ENCODE measurements at regions not wholly inside any gene's neighbourhood (a gene's known extent, or its start where the extent isn't known, plus 50 kb on each side); places are given as distances from the start of the nearest gene placed in this dataset.
A peak's percentile ranks its signal among the peaks of the same experiment; 100 is the strongest.

DNA sequence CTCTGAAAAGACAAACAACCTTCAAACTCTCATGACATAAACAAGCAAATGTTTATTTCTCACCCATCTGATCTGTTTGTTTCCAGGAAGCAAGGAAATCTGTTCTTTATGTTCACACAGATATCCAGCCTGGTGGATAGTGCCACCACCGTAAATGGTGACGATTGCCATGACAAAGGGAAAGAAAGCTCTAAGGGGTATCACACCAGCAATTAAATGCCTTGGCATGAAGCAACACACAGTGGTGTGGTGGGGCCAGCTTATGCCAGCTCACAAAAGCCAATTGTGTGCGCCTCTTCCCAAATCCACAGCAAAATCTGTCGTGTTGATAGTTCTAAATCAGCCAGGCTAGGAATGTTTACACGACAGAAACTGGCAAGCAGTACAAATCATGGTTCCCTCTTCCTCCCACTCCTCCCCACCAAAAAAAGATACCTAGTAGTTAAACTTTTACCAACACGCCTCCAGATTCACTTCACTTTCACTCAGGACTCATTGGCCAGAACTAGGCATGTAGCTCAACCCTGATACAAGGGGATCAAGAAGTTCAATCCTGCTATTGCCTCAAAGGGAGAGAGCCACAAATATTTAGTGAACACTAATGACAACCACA, 189.2 kb upstream of the SLCO3A1 start:
- H3K4me1 ChIP-seq (ENCODE audit: insufficient read depth, low read length), result no peaks in the 10 kb centered on the region
- no peak overlapping the region for H3K4me3 ChIP-seq (ENCODE audit: low read depth in 1 of 2, low read length in 2 of 2)
- no peak overlapping the region for H3K9ac ChIP-seq (ENCODE audit: low read length)
- no peaks in the 10 kb centered on the region for H3K36me3 ChIP-seq (ENCODE audit: insufficient read depth, low read length)
- no peak overlapping the region for H3K27ac ChIP-seq (ENCODE audit: low read depth, low read length)
- no peaks in the 10 kb centered on the region for H3K9me3 ChIP-seq (ENCODE audit: low read length)
- no peaks in the 10 kb centered on the region for H3K27me3 ChIP-seq (ENCODE audit: control insufficient read depth in 1 of 2, insufficient read depth in 2 of 2, low read length in 2 of 2)

DNA sequence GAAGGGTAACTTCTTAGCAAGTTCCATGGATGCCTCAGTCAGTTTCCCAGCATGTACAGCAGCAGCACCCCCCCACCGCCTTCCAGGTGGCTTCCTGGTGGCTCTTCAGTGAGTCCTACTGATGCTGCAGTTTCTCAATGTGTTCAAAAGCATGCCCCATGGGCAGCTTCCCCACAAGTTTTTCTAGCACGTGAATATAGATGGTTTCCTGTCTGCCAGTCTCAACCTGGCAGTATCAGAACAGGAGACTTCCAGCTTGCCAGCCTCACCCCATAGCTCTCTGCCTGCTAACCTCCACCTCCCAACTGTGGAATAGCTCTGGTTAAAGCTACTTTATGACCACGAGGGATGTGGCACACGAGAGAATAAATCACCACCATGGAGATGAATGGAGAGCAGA, 188.3 kb upstream of the SLCO3A1 start:
- Histone ChIP-seq H3K4me3 (ENCODE audit: low read depth in 1 of 2, low read length in 2 of 2) (no peak overlapping the region), H3K9ac (ENCODE audit: low read length) (no peak overlapping the region), H3K4me1 (ENCODE audit: insufficient read depth, low read length) (no peaks in the 10 kb centered on the region), H3K27ac (ENCODE audit: low read depth, low read length) (no peak overlapping the region), H3K27me3 (ENCODE audit: control insufficient read depth in 1 of 2, insufficient read depth in 2 of 2, low read length in 2 of 2) (no peaks in the 10 kb centered on the region), H3K9me3 (ENCODE audit: low read length) (no peaks in the 10 kb centered on the region), H3K36me3 (ENCODE audit: insufficient read depth, low read length) (no peaks in the 10 kb centered on the region)

DNA sequence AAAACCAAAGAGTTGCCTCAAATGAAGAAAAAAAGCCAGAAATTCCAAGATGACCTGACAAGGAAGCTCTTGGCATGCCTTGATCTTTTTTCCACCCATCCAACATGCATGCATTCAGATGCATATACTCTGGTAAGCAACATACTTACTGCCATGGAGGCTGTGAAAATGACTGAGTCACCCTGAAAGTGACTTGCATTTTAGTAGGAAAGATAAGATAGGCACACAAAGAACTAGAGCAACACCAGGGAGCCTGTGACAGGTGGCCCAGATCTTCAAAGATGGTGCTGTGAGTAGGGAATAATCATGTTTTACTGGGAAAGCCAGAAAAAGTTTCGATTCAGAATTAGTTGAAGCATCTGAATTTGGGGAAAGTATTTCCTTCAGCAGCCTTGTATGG, 185.1 kb upstream of the SLCO3A1 start:
- Histone ChIP-seq H3K9me3 (ENCODE audit: low read length) (no peaks in the 10 kb centered on the region), H3K36me3 (ENCODE audit: insufficient read depth, low read length) (no peaks in the 10 kb centered on the region), H3K4me1 (ENCODE audit: insufficient read depth, low read length) (no peaks in the 10 kb centered on the region), H3K27ac (ENCODE audit: low read depth, low read length) (no peak overlapping the region), H3K4me3 (ENCODE audit: low read depth in 1 of 2, low read length in 2 of 2) (no peak overlapping the region), H3K9ac (ENCODE audit: low read length) (no peak overlapping the region), H3K27me3 (ENCODE audit: control insufficient read depth in 1 of 2, insufficient read depth in 2 of 2, low read length in 2 of 2) (no peaks in the 10 kb centered on the region)

DNA sequence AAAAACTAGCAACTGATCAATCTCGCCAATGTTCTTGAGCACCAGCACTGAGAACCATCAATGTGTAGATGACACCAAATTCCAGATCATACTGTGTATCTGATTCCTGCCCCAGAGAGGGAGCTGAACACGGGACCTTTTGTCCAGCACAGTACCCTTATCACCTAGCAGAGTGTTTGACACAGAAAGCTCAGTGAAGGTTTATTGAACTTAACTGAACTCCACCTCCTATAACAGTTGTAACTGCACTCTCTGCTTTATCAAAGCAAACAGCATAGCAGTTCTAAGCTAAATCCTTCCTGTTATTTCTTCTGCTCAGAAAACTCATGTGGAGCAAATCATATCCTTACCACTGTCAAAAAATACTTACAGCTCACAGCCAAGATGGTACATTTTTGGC, 183.4 kb upstream of the SLCO3A1 start:
- H3K9me3 ChIP-seq (ENCODE audit: low read length), result no peaks in the 10 kb centered on the region
- H3K27me3 ChIP-seq (ENCODE audit: control insufficient read depth in 1 of 2, insufficient read depth in 2 of 2, low read length in 2 of 2), result no peaks in the 10 kb centered on the region
- no peaks in the 10 kb centered on the region for H3K4me1 ChIP-seq (ENCODE audit: insufficient read depth, low read length)
- no peak overlapping the region for H3K27ac ChIP-seq (ENCODE audit: low read depth, low read length)
- H3K36me3 ChIP-seq (ENCODE audit: insufficient read depth, low read length), result no peaks in the 10 kb centered on the region
- H3K9ac ChIP-seq (ENCODE audit: low read length), result no peak overlapping the region
- no peak overlapping the region for H3K4me3 ChIP-seq (ENCODE audit: low read depth in 1 of 2, low read length in 2 of 2)

DNA sequence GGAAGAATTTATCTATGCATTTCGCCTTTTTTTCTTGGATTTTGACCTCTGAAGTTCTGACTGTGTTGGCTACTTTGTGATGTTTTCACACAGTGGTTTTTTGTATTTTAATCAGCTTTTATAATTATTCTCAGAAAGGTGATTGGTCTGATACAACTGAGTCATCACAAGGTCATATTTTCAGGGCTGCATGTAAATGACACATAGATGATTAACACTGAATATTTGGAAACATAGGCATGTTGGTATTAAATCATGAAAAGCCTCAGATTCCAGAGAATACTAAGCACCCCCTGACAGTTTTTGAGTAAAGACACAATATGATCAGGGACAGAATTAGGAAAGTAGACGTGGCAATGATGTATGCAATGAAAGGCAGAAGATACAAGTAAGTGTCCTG, 175.5 kb upstream of the SLCO3A1 start:
- H3K27ac ChIP-seq (ENCODE audit: low read depth, low read length), result no peak overlapping the region
- H3K36me3 ChIP-seq (ENCODE audit: insufficient read depth, low read length), result no peaks in the 10 kb centered on the region
- no peaks in the 10 kb centered on the region for H3K27me3 ChIP-seq (ENCODE audit: control insufficient read depth in 1 of 2, insufficient read depth in 2 of 2, low read length in 2 of 2)
- no peak overlapping the region for H3K9ac ChIP-seq (ENCODE audit: low read length)
- H3K4me3 ChIP-seq (ENCODE audit: low read depth in 1 of 2, low read length in 2 of 2), result no peak overlapping the region
- no peaks in the 10 kb centered on the region for H3K9me3 ChIP-seq (ENCODE audit: low read length)
- H3K4me1 ChIP-seq (ENCODE audit: insufficient read depth, low read length), result no peaks in the 10 kb centered on the region

DNA sequence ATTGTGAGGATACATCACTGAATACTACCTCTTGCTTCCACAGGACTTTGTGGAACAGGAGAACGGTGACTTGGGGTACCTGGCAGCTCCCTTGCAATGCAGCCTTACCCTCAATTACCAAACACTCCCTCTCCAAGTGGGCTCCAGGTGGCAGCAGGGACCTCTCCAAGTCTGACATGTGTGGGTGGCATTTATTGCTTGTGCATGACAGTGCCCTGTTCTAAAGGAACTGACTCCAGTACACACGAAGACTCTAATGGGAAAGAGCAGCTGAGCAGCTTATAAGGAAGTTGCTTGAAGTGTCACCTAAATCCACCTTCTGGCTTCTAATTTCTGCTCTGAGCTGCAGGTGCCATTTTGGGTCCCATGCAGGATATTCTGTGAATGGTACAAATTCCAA, 174.1 kb upstream of the SLCO3A1 start:
- H3K4me1 ChIP-seq (ENCODE audit: insufficient read depth, low read length), result no peaks in the 10 kb centered on the region
- no peaks in the 10 kb centered on the region for H3K9me3 ChIP-seq (ENCODE audit: low read length)
- no peak overlapping the region for H3K9ac ChIP-seq (ENCODE audit: low read length)
- no peak overlapping the region for H3K27ac ChIP-seq (ENCODE audit: low read depth, low read length)
- no peak overlapping the region for H3K4me3 ChIP-seq (ENCODE audit: low read depth in 1 of 2, low read length in 2 of 2)
- peaks cover 0 to 4% of the 10 kb centered on the region in 2 donors for H3K27me3 ChIP-seq (ENCODE audit: control insufficient read depth in 1 of 2, insufficient read depth in 2 of 2, low read length in 2 of 2)
- H3K36me3 ChIP-seq (ENCODE audit: insufficient read depth, low read length), result no peaks in the 10 kb centered on the region

DNA sequence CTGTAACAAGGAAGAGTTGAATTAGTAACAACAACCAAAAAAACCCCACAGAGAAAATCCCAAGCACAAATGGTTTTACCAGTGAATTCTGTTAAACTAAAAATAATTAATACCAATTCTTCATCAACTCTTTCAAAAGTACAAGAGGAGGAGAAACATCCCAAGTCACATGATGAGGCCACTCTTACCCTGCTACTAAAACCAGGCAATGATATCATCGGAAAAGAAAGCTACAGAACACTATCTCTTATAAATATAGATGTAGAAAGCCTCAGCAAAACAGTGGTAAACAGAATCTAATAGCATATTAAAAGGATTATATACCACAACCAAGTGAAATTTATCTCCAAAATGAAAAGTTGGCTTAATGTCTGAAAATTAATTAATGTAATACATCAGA, 168.1 kb upstream of the SLCO3A1 start:
- Histone ChIP-seq H3K36me3 (ENCODE audit: insufficient read depth, low read length) (no peaks in the 10 kb centered on the region), H3K4me1 (ENCODE audit: insufficient read depth, low read length) (no peaks in the 10 kb centered on the region)

DNA sequence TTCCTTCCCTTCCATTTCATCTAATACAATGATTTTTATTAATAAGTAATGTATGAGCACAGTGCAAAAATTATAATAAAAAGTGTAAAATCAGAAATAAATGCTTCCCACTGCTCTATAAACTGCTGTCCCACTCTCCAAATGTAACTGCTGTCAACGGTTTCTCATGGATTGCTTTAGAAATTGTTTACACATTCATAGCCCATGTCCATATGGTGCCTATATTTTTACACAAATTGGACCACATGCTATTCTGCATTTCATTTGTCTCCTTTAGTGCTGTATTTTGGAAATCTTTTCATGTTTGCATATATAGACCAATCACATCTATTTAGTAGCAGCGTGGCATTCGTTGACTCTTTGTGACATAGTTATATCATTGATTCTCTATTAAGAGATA, 164.7 kb upstream of the SLCO3A1 start:
- Histone ChIP-seq H3K36me3 (ENCODE audit: insufficient read depth, low read length) (no peaks in the 10 kb centered on the region), H3K9ac (ENCODE audit: low read length) (no peak overlapping the region), H3K4me3 (ENCODE audit: low read depth in 1 of 2, low read length in 2 of 2) (no peak overlapping the region), H3K9me3 (ENCODE audit: low read length) (no peaks in the 10 kb centered on the region), H3K27ac (ENCODE audit: low read depth, low read length) (no peak overlapping the region), H3K4me1 (ENCODE audit: insufficient read depth, low read length) (no peaks in the 10 kb centered on the region), H3K27me3 (ENCODE audit: control insufficient read depth in 1 of 2, insufficient read depth in 2 of 2, low read length in 2 of 2) (peaks cover 0 to 5% of the 10 kb centered on the region in 2 donors)

More for the DNA sequence above, 168.1 kb upstream of the SLCO3A1 start:
- H3K9ac ChIP-seq (ENCODE audit: low read length), result no peak overlapping the region
- peaks cover 0 to 5% of the 10 kb centered on the region in 2 donors for H3K27me3 ChIP-seq (ENCODE audit: control insufficient read depth in 1 of 2, insufficient read depth in 2 of 2, low read length in 2 of 2)
- no peaks in the 10 kb centered on the region for H3K9me3 ChIP-seq (ENCODE audit: low read length)
- H3K4me3 ChIP-seq (ENCODE audit: low read depth in 1 of 2, low read length in 2 of 2), result no peak overlapping the region
- no peak overlapping the region for H3K27ac ChIP-seq (ENCODE audit: low read depth, low read length)

DNA sequence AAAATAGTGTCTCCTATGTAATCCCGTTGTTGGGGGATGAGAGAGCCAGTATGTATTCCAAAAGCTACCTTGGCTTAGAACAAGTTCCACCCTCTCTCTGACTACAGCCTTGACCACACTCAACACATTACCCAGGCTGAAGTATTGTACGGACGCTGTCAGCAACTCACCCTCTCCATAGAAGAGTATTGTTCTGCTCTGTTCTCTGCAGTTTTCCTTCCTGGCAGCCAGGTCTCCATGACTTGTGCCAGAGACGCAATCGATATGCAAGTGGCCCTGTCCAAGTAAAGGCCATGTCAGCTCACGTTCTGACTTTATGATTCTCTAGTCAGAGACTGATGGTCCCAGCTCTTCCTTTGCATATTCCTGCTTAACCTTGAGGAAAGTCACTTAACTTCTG, 164.1 kb upstream of the SLCO3A1 start:
- Histone ChIP-seq H3K4me3 (ENCODE audit: low read depth in 1 of 2, low read length in 2 of 2) (no peak overlapping the region), H3K27me3 (ENCODE audit: control insufficient read depth in 1 of 2, insufficient read depth in 2 of 2, low read length in 2 of 2) (peaks cover 0 to 1% of the 10 kb centered on the region in 2 donors), H3K27ac (ENCODE audit: low read depth, low read length) (no peak overlapping the region), H3K9ac (ENCODE audit: low read length) (no peak overlapping the region), H3K9me3 (ENCODE audit: low read length) (no peaks in the 10 kb centered on the region), H3K4me1 (ENCODE audit: insufficient read depth, low read length) (no peaks in the 10 kb centered on the region), H3K36me3 (ENCODE audit: insufficient read depth, low read length) (no peaks in the 10 kb centered on the region)

DNA sequence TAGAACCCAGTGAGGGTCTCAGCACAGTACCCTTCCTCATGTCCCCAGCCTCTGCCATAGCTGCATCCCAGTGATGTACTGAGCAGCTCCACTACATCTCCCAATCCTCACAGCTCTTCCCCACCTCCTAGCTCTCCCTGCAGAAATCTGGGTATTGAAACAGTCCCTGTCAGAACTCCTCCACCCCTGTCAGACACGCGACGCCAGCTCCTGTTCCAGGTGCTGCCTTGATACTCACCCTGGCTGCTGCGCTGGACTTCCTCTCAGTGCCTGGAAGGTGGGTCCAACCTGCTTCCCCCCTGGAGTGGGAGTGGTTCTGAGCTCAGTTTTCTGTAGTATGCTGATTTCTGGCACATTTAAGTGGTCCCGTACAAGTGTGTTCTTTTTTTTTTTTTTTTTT, 160.9 kb upstream of the SLCO3A1 start:
- Histone ChIP-seq H3K9me3 (ENCODE audit: low read length) (no peaks in the 10 kb centered on the region), H3K36me3 (ENCODE audit: insufficient read depth, low read length) (no peaks in the 10 kb centered on the region), H3K4me1 (ENCODE audit: insufficient read depth, low read length) (no peaks in the 10 kb centered on the region), H3K9ac (ENCODE audit: low read length) (no peak overlapping the region), H3K27ac (ENCODE audit: low read depth, low read length) (no peak overlapping the region), H3K4me3 (ENCODE audit: low read depth in 1 of 2, low read length in 2 of 2) (no peak overlapping the region), H3K27me3 (ENCODE audit: control insufficient read depth in 1 of 2, insufficient read depth in 2 of 2, low read length in 2 of 2) (no peaks in the 10 kb centered on the region)

DNA sequence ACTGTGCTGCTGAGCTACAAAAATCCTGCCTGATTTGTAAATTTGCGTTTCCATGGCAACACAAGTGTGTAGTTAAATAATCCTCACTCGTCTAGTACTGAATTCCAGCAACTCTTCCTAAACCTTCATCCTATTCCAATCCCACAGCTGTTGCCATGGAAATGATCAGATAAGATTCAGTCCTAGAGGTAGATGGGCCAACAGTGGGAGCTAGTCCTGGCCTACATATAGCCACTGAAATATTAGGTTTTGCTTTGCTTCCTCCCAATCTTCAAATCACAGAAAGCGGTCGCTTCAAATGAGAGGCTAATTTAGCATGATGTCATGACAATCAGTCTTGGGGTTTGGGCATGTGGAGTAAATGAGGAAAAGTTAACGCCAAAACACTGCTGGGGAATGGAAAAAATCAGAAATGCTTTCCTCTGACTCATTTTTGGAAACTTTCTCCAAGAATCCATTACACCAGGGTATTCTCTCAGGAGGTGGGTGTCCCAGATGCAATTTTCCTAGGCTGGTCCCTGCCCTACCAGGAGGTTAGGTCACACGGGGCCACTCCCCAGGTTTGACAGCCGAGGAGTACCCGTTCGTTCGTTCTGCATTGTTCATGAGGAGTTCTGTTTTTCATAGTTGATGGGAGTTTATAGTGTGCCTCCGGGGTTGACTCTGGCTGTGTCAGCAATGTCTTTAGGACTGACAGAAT, 159.2 kb upstream of the SLCO3A1 start:
- Histone ChIP-seq H3K27ac (ENCODE audit: low read depth, low read length) (peak overlapping the region; percentile 65), H3K4me3 (ENCODE audit: low read depth in 1 of 2, low read length in 2 of 2) (peak overlapping the region in 1 of 2 donors; percentile 30), H3K4me1 (ENCODE audit: insufficient read depth, low read length) (no peaks in the 10 kb centered on the region), H3K9ac (ENCODE audit: low read length) (peak overlapping the region; percentile 9), H3K36me3 (ENCODE audit: insufficient read depth, low read length) (no peaks in the 10 kb centered on the region), H3K27me3 (ENCODE audit: control insufficient read depth in 1 of 2, insufficient read depth in 2 of 2, low read length in 2 of 2) (no peaks in the 10 kb centered on the region), H3K9me3 (ENCODE audit: low read length) (no peaks in the 10 kb centered on the region)

DNA sequence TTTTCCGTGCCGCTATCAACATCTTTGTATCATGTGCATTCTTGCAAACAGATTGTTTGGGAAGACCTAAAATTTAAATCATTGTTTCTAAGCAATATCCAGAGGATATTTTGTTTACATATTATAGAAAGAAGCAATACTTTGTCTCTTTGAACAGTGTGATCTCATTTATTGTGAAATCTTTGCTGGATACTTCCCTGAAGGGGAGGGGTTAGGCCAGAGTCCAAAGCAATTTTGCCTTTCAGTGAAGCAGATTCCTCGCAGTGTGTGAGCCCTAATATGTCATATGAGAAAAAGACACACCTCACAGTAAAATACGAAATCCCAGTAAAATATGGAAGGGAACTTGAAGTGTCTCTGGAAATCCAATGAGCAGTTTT, 158.7 kb upstream of the SLCO3A1 start:
- Histone ChIP-seq H3K27ac (ENCODE audit: low read depth, low read length) (no peak overlapping the region), H3K4me3 (ENCODE audit: low read depth in 1 of 2, low read length in 2 of 2) (peak overlapping the region in 1 of 2 donors; percentile 30), H3K9ac (ENCODE audit: low read length) (peak overlapping the region; percentile 9), H3K9me3 (ENCODE audit: low read length) (no peaks in the 10 kb centered on the region), H3K4me1 (ENCODE audit: insufficient read depth, low read length) (no peaks in the 10 kb centered on the region), H3K36me3 (ENCODE audit: insufficient read depth, low read length) (no peaks in the 10 kb centered on the region), H3K27me3 (ENCODE audit: control insufficient read depth in 1 of 2, insufficient read depth in 2 of 2, low read length in 2 of 2) (no peaks in the 10 kb centered on the region)

All from muscle layer of colon (tissue), 2 donors.